Stimulated activated CD8-positive, alpha-beta memory T cell treated with anti-CD3 and anti-CD28 coated beads, Interleukin-12 subunit alpha, Interleukin-12 subunit beta, amount 100 ng/mL, for 24 hours (primary cell): ENCODE measurements at regions not wholly inside any gene's neighbourhood (a gene's known extent, or its start where the extent isn't known, plus 50 kb on each side); places are given as distances from the start of the nearest gene placed in this dataset.
"Not testable (repeated sequence)": the region's sequence is repeated elsewhere in the genome, so short reads cannot be mapped to it uniquely, and the experiment has no call there.

Experiments
- DNase-seq: peaks from one replicate; pipeline ENCODE4 v3.0.0-alpha.2; 2020; ENCODE audit errors: extremely low read depth

DNA sequence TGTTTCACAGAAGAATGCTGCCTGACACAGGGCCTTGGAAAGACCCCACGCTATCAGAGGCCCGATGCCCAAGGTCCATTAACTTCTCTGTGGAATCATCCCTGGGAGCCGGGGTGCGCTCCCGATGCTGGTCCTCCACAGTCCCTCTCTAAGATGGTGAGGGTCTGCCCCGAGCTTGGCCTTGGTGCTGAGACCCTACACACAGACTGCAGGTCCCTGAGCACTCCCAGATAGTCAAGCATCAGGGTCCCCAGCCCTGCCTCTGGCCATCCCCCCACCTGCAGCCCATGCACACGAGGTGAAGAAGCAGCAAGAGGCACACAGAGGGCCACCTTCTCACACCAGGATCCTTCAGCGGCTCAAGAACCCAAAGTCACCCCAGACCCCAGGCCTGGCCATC lies 263.3 kb downstream of the MYCN start:
- DNase-seq: no peak

DNA sequence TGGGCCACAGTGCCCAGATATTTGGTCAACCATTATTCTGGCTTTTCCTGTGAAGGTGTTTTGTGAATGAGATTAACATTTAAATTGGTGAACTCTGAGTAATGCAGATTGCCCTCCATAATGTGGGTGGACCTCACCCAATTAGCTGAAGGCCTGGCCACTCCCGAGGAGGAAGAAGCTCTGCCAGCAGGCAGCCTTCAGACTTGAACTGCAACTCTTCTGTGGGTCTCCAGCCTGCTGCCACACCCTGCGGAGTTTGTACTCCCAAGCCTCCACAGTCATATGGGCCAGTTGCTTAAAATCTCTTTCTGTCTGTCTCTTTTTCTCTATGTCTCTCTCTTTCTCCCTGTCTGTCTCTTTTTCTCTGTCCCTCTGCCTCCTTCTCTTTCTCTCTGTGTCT lies 262.7 kb downstream of the MYCN start:
- DNase-seq: no peak

DNA sequence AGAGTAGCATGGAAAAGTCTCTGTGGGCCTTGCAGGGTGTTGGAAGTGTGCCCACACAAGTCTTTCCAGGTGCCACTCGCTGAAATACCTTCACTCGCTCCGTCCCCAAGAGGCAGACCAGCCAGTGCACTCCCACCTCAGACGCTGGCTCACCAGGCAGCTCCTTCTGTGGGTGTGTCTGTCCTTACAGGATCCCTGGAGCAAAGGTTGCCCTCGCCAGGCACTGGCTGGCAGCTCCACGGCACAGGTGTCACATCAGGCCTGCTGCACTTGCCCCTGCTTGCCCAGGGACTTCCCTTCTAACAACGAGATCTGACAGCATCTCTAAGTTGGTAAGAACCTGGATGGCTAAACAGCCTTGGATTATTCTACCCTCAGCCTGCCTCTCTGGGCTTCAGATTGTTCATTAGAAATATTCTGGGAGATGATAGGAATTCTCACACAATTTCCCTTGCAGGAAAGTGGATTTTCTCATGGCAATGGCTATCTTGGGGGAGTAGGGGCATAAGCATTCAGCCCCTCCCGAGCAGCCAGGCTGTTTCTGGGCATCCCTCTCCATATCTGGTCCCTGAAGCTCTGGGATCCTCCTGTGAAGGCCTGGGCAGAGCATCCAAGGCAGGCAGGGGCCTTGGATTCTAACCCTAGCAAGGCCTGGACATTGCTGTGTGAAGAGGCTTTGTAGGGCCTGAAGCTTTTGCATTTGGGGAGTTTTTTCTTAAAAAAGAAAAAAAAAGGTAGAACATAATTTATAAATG lies 262.1 kb downstream of the MYCN start:
- no peak for DNase-seq

DNA sequence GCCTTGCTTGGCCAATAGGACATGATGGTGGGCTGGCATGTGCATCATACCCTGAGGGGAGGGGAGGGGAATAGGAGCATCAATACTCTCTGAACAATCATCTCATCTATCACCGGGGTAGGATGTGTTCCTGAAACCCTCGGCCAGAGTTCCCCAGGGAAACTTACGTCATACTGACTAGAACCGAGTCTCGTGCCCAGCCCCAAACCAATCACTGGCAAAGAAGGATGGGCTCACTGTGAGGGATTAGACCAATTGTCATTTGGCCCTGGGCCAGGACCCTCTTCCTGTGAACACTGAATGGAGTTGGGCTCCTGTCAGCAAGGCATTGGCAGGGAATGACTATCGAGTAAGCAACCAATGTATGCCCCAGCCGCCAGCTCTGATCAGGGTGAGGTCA lies 261.5 kb downstream of the MYCN start:
- DNase-seq: no peak

DNA sequence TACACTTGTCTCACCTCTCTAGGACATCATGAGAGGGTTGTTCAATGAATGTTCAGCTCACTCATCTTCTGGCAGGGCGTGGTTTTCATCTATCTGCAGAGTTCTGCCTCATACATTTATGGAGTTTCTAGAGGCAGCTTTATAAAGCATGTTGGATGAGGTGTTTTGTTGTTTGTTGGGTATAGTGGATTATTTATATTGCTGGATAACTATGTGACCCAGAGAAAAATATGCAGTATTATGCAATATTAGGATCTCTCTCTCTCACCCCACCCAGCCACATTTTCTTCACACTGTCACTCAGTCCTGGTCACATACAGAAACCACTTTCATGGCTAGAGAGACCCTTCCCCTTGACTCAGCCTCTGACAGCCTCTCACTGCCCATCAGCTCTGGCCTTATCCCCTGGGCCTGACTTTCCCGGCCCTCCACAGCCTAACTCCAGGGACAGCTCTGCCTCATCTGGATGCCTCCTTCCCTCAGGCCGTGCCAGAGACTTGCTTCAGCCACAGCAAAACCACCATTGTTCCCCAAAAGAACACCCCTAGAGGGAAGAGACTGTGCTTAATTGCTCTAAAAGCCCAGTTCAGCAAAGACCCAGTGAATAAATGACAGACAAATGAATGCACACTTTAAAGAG lies 260.3 kb downstream of the MYCN start:
- DNase-seq: no peak

DNA sequence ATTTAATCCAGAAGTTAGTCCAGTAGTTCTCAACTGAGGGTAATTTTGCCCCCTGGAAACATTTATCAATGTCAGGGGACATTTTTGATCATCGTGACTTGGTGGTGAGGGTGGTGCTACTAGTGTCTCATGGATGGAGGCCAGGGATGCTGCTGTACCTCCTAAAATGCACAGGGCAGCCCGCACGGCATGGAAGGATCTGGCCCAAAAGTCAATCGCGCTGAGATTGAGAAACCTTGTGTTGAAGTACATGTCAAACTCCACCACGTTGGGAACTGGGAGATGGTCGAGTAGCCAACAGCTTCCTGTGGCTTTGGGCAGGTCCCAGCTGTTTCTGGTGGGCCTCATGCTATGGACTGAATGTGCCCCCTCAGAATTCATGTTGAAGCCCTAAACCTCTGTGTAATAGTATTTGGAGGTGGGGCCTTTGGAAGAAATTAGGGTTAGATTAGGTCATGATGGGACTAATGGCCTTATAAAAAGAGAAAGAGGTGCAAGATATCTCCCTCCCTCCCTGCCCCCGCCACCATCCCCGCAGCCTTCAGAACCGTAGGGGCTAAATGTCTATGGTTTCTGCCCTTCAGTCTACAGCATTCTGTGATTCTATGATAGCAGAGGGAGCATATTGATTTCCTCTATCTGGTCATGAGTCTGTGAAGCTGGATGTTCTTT lies 259.7 kb downstream of the MYCN start:
- no peak for DNase-seq

DNA sequence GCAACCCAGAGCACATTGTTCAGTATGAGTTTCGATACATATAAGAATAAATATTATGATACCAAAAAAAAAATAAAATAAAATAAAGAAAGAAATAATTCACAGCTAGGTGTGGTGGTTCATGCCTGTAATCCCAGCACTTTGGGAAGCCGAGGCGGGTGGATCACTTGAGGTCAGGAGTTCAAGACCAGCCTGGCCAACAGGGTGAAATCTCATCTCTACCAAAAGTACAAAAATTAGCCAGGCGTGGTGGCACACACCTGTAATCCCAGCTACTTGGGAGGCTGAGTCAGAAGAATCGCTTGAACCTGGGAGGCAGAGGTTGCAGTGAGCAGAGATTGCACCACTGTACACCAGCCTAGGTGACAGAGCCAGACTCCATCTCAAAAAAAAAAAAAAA lies 258.9 kb downstream of the MYCN start:
- DNase-seq: not testable (repeated sequence)

DNA sequence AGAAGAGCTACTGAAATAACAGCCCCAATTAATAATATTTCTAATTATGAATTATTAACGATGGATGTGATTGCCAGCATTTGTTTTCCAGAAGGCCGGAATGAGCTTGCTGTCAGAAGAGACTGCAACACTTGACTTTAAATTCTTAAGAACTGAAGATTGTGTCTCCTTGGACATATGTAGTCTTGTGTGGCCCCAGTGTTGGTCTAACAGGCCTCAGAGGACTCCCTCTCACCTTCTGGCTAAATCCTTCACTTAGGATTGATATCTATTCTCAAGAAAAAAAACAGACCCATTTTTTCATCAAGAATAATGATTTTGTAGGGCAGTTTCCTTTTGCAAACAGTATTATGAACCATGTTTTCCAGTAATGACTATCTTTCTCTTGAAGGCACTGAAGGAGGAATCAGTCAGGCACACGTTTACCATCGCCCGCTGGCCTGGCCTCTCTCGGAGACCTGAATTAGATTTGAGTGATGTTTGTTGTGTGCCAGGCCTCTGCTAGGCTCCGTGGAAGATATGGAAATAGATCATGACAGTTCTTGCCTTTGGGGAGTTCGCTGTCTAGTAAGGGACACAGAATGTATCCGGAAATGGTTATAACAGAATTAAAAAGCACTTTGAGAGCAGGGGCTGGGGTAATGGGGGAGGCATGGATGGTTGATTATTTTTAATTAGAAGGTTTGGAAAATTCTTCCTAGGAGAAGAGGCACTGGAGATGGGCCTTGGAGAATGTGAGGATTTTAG lies 258.0 kb downstream of the MYCN start:
- DNase-seq: no peak

DNA sequence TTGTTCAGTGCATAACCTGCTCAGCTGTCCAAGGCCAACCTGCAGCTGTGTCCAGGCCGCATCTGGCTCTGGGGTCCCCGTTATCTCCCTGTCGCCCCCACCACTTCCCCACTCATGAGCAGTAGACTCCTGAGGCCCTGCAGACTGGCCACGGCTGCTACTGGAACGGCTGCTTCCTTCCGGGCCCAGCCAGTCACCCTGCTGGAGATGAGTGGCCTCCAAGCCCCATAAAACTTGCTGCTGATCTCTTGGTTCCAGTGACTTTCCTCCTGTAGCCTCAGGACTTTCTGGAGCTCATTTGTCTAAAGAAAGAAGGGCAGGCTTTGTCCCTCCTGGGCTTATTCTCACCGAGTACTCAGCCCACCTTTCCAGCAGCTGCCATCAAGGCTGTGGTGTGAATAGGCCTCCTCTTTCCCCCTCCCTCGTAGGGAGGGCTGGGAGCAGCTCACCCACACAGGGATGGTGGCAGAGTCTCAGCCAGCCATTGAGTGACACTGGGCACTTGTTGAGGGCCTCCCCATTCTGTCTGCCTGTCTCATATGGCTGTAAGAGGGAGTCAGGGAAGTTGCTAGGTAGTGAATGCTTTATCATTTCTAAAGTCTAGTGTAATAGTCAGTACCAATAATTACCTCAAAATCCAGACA lies 257.3 kb downstream of the MYCN start:
- no peak for DNase-seq

DNA sequence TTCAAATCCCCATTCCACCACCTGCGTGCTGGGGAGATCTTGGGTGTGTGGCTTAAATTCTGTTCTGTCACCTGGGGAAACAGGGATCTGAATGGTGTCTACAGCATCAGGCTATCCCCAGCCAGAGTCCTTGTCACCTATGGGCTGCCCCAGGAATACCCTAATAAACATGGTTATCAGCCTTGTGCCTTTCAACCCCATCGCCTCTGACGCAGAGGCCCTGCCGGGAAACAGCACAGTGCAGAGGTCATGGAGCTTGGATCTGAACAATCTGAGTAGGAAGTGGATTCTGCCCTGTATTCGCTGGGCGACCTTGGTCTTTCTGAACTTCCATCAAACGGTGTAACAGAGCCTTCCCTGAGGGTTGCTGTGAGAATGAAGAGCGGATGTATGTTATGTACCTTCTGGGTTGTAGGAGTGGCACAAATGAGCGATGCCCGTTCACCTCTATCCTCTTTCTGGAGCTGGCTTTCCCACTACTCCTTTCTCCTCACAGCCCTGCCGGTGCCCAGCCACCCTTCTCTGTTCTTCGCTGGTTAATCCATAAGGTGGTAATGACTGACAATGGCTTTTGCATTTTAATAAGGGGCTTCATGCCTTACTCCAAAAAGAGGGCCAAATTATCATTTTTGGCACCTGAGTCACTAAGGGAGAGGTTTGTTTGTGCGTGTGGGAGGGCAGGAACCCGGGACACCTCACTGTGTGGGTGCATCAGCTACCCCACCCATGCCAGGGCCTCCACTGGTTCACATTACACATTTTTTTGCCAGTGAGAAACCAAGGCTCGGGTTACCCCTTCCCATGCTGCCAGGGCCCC lies 256.5 kb downstream of the MYCN start:
- DNase-seq: no peak

DNA sequence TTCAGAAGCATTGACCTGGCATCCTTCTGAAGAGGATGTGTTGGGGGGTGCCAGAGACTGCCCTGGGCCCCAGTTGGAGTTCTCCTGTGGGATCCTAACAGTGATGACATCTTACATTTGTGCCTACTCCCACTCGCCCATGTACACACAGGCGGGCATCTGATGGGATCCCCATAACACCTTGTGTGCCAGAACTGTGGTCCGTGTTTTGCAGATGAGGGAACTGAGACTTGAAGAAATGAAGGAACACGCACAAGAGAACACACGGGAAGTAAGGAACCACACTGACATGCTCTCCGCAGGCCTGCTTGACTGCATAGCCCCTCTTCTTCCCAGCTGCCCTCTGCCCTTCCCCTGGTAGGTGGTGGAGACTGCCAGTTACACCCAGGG lies 255.3 kb downstream of the MYCN start:
- DNase-seq: no peak

DNA sequence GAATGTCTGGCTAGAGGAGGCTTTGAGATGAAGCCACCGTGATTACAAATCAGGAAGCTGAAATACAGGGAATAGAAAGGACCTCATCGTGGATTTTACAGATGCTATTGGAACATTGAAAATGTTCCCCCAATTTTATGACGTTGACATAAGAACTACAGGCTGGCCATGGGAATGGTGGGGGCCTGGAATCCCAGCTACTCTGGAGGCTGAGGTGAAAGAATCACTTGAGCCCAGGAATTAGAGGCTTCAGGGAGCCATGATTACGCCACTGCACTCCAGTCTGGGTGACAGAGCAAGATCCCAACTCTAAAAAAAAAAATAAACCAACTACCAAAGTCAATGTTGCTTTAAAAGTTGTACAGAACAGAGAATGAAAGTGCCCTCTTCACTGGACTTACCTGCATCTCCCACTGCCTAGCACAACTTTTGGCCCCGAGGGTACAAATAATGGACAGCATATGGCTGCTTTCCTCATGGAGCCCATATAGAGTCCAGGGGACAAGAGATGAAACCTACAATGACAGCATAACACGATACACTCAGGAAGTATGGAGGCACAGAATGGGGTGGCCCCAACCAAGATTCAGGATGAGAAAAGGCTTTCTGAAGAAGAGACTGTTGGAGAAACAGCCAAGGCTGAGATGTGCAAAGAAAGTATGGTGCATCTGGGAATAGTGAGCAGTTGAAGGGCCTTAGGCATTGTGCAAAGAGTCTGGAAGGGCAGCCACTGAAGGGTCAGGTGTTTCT lies 254.8 kb downstream of the MYCN start:
- no peak for DNase-seq

DNA sequence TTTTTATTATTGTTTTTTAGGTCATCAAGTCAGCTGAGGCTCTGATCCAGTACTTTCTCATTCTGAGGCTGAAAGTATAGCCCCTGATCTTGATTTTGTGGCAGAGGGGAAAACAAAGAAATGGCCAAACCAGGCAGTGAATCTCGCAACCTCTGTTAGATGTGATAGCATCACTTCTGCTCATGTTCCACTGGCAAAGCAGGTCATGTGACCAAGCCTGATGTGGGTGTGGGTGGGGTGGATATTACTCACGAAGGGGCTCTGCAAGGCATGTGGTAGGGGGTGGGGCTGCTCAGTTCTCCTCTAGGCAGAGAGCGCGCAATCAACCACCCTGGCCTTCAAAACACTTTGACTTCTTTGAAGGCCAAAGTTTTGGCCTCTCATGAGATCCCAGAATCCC lies 254.2 kb downstream of the MYCN start:
- no peak for DNase-seq

DNA sequence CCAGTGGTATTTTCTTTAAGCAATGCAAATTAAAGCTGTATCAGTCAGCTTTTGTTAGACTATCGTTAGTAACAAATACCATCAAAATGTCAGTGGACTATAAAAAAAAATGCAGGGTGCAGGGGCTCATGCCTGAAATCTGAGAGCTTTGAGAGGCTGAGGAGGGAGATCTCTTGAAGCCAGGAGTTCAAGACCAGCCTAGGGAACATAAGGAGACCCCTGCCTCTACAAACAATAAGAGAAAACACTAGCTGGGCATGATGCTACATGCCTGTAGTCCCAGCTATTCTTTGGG lies 253.7 kb downstream of the MYCN start:
- no peak for DNase-seq

DNA sequence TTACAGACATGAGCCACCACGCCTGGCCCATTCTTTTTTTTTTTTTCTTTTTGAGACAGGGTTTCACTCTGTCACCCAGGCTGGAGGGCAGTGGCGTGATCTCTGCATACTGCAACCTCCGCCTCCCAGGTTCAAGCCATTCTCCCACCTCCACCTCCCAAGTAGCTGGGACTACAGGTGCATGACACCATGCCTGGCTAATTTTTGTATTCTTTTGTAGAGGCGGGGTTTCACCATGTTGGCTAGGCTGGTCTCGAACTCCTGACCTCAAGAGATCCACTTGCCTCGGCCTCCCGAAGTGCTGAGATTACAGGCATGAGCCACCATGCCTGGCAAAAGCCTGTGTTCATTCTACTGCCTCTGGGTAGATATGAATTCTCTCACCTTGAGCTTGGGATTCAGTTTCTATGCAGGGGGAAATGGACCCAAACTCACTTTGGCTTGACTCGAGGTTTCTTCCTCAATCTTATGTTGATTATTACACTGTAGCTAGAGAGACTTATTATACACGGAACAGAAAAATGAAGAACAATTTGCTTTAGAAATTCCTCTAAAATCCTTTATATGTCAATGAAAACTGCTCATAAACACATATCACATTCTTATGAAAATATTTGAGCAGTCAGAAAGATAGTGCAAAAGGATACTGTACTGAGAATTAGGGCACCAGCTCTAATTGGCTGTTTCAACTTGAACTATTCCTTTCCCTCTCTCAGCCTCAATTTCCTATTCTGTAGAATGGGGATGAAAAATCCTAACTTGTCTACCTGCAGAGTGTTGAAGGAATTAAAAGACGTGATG lies 252.3 kb downstream of the MYCN start:
- DNase-seq: no peak

DNA sequence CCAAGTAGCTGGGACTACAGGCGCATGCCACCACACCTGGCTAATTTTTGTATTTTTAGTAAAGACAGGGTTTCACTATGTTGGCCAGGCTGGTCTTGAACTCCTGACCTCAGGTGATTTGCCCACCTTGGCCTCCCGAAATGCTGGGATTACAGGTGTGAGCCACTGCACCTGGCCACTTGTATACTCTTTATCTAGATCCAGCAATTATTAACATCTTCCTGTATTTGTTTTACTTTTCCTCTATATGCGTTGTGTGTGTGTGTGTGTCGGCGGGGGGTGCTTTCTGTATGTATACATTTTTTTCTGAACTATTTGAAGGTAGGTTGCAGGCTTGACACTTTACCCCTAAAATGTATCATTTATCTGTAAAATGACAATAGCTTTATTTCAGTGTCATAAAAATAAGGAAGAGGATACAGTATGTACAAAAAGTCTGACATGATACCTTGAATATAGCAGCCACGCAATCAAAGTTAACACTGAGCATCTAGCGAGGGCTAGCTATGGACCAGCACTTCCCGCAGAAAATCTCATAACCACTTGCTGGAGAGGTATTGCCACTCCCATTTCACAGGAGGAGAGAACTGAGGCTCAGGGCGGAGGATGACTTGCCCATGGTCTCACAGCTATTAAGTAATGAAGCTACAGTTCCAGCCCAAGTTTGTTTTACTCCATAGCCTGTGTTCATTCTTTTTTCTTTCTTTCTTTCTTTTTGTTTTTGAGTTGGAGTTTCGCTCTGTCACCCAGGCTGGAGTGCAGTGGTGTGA lies 251.3 kb downstream of the MYCN start:
- DNase-seq: no peak

DNA sequence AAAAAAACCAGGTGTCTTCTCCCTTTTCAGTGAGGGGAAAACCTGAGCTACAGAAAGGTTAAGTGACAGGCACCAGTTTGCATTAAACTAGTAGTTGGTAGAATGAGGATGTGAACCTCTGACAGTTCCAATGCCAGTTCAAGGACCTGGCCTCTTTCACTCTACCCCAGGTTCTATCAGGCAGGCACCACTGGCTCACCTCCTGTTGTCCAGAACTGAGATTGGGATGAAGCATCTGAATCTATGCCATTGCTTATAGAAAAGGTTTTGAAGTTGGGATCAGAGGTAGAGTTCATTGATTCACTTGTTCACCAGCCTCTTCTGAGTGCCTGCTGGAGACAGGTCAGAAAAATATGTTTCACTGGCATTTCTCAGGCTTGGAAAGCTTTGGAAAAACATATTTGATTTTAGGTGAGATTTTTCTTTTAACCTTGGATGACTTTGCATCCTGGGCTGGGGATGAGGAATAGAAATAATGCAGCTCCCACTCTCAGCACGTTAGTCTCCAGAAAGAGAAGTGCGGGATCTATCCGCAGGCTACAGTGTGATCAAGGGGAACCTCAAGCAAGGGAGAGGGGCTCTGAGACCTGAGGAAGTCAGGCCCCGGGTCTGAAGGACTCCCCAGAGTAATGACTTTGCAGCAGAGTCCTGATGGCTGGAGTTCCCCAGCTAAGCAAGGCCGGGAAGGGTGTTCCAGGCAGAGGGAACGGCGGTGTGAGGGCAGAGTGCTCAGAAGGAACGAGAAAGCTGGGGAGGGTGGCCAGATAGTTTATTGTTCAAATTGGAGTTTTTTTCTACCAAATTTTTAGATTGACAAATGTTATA lies 250.3 kb downstream of the MYCN start:
- no peak for DNase-seq

DNA sequence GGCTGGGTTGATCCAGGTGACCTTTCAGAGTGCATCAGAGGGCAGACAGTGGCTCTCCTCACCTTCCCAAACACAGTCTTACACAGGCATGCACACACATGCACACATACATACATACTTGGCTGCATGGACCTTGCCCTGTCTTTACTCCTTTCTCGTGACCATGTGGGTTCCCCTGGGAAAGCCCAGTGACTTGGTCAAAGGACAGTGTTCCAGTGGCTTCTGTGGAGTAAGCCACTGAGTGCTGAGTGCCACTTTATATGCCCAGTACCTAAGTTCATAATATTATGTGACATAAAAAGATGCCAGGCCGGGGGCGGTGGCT lies 249.4 kb downstream of the MYCN start:
- no peak for DNase-seq
